Fibroblast of lung (primary cell): ENCODE measurements at regions not wholly inside any gene's neighbourhood (a gene's known extent, or its start where the extent isn't known, plus 50 kb on each side); places are given as distances from the start of the nearest gene placed in this dataset.

Source experiments
- CTCF ChIP-seq, 2 donors: IDR thresholded peaks in 1 of 2; conservative IDR thresholded peaks in 1 of 2; 1 replicate in 1 of 2; 2 replicates in 1 of 2; pipeline ENCODE4 v1.5.1; 2011 to 2012; ENCODE audit warnings: low read length in 2 of 2, control low read depth in 1 of 2, inconsistent platforms in 1 of 2, low read depth in 1 of 2, mild to moderate bottlenecking in 1 of 2
- EZH2 ChIP-seq: IDR thresholded peaks from 2 replicates; pipeline ENCODE4 v1.5.1; 2012; ENCODE audit warnings: low read length, control low read depth, mild to moderate bottlenecking; ENCODE audit errors: missing control alignments

DNA sequence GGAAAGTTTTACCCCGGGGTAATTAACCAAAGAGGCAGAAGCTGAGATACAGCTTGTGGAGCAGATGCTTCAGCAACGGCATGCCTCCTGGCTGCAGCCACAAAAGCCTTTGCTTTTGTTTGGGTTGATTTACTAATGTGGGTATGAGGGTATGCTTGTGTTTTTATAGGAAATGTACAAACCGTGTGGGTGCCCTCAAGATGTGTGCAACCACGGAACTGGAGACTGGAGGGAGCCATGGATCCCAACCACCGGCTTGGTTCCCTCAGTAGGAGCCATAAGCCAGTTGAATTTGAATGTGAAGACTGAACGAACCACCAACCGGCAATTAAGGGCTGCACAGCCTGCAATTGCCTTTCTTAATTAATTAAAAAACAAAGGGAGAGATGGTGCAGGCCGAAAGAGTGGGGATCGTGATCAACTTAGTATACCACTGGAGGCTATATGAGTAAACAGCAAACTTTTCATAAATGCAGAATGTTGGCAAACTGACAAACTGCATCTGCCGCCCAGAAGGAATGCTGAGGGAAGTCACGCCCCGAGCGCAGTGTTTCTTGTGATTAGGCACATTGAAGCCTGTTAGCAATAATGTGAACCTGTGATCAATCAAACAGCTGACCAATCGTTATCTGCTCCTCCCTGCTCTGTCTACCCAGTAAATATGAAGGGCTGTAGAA is 104.1 kb downstream of the DISP1 start:
- TF ChIP-seq CTCF (conservative IDR thresholded peaks at IDR 0.05 in 1 of 2, IDR thresholded peaks at IDR 0.05 in 1 of 2; ENCODE audit: low read depth in 1 of 2, low read length in 2 of 2) (no peak), EZH2 (no peak)
